ENCODE measurements at regions not wholly inside any gene's neighbourhood (a gene's known extent, or its start where the extent isn't known, plus 50 kb on each side); places are given as distances from the start of the nearest gene placed in this dataset.

- H3K27ac ChIP-seq, result no peak overlapping the region
- TF ChIP-seq CTCF (conservative IDR thresholded peaks at IDR 0.05), result no peak
- no peak for TF ChIP-seq ZFX (IDR thresholded peaks at IDR 0.05)
Observed at GRCh38 chr16:88295671-88296436, 86.9 kb upstream of the ZNF469 start.

- TF ChIP-seq CTCF (conservative IDR thresholded peaks at IDR 0.05), result no peak
- no peak for TF ChIP-seq ZFX (IDR thresholded peaks at IDR 0.05)
- H3K27ac ChIP-seq, result no peak overlapping the region
Observed at GRCh38 chr16:88296437-88297177, 86.2 kb upstream of the ZNF469 start.

DNA sequence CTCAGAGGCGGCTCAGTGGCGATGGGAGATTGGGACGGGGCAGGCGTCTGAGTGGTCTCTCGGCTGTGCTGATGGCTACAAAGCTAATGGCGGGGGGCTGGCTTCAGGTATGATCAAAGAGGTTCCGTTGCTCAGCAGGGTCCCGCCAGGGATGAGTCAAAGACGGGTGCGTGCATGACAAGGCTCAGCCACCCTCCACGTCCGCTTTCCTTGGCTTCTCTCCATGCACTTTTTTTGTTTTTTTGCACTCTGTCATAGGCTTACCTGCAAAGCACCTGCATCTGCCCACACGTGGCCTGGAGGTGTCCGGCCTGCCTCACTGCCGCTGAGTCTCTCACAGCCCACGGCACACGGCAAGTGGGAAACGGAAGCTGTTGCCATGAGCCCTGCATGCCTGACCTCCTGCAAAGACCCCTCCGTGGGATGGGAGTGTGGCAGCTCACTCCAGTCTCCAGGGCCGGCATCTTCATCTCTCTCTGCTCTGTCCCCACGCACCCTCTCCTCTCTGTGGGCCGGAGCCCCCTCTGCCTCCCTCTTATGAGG is 85.5 kb upstream of the ZNF469 start:
- no peak overlapping the region for H3K27ac ChIP-seq
- TF ChIP-seq ZFX (IDR thresholded peaks at IDR 0.05) (no peak), CTCF (conservative IDR thresholded peaks at IDR 0.05) (no peak)

GRCh38 chr16:88298181-88298832 is 84.5 kb upstream of the ZNF469 start:
- H3K27ac ChIP-seq, result no peak overlapping the region
- TF ChIP-seq ZFX (IDR thresholded peaks at IDR 0.05) (no peak), CTCF (conservative IDR thresholded peaks at IDR 0.05) (no peak)

DNA sequence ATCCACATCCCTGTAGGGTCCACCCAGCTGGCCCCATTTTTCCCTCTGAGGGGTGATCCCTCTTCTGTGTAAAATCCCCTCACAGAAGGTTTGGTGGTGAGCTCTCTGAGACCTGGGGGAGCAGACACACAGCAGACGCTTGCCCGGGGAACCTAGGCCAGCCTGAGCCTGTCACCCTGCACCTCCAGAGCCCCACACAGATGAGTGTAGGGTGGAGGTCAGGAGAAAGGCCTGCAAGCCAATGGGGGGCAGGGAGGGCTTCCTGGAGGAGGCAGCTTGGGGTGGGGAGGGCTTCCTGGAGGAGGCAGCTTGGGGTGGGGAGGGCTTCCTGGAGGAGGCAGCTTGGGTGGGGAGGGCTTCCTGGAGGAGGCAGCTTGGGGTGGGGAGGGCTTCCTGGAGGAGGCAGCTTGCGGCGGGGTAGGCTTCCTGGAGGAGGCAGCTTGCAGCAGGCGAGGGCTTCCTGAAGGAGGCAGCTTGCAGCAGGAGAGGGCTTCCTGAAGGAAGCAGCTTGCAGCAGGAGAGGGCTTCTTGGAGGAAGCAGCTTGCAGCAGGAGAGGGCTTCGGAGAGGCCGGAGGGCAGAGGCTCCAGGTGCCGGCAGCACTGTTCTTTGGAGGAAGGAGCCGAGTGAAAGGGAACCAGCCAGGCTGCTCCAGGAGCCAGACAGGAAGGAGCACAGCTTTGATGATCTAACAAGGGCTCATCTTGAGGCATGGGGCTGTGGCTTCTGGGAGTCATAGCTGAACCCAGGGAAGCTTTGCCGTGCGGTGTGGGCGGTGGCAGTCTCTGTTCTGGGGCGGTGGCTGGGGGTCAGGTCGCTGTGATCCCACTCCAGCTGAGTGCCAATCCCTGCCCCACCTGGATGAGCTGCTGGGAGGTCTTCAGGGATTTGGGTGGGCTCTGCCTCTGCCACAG is 83.7 kb upstream of the ZNF469 start:
- H3K27ac ChIP-seq, result no peak overlapping the region
- TF ChIP-seq ZFX (IDR thresholded peaks at IDR 0.05) (no peak), CTCF (conservative IDR thresholded peaks at IDR 0.05) (no peak)

DNA sequence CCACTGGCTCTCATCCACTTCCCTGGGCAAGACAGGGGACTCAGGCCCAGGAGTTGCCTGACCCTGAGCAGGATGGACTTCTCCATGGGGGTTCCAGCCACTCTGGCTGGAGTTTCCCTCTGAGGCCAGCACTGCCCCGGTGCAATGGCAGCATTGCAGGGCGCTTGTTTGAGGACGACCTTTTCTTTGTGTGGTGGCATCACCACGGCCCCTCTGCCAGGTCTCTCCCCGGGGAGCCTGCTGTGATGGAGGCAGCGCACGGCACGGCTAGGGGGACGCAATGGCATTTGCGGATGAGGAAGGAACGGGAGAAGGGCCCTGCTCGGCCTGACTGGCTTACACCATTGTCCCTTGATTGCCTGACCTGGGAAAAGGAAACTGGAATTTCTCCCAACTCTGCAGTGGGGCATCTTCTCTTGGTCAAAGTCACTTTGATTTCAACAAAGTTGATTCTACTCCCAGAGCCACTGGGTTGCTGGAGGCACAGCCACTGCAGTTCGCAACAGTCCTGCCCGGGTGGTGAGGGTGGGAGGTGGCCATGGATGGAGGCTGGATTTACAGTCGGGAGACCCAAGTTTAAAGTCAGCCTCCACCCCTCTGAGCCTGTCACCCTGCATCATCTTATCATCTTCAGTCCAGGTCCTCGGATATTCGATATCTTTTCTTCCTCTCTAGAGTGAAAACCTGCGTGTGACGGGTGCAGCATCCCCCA is 82.9 kb upstream of the ZNF469 start:
- TF ChIP-seq ZFX (IDR thresholded peaks at IDR 0.05) (no peak), CTCF (conservative IDR thresholded peaks at IDR 0.05) (no peak)
- H3K27ac ChIP-seq, result no peak overlapping the region
